HepG2 (cell line): ENCODE measurements at regions not wholly inside any gene's neighbourhood (a gene's known extent, or its start where the extent isn't known, plus 50 kb on each side); places are given as distances from the start of the nearest gene placed in this dataset.

ENCODE experiments used
- ATAC-seq: fragments of 200-7000 bp; cut with Tn5 transposase; 3 replicates; pipeline ENCODE4 v1.9.1; 2020; ENCODE audit warnings: mild to moderate bottlenecking, moderate library complexity
- BruUV-seq: library from RNA; stranded (reverse); fragments of 400-500 nt; replicated peaks from 2 replicates; lab custom pipeline; 2021; lab: Mats Ljungman, UMichigan
- CTCF ChIA-PET: fragments of 300-600 bp; formaldehyde crosslinking; extraction: SDS; loops from one replicate; lab custom pipeline; 2021; ENCODE audit warnings: low total read pairs, inconsistent platforms, low intra/inter-chr PET ratio; lab: Yijun Ruan, JAX
- POLR2A ChIA-PET: fragments of 350-600 bp; sonication (Branson Sonifier 250); formaldehyde crosslinking; loops from one replicate; lab custom pipeline; 2020; ENCODE audit warnings: antibody characterized with exemption, inconsistent platforms; lab: Yijun Ruan, JAX
- DNase-seq: peaks from one replicate; pipeline ENCODE4 v3.0.0-alpha.2; 2015; ENCODE audit warnings: low spot score
- FAIRE-seq: peaks from 3 replicates; lab custom pipeline; 2011; peaks lifted over from hg19 to GRCh38; lab: Jason Lieb, UNC
- H2AFZ ChIP-seq: one replicate; pipeline ENCODE4 v1.6.1; 2011; ENCODE audit warnings: low read length, inconsistent platforms
- H3K27ac ChIP-seq: fragments of 300-600 bp; 3 replicates; pipeline ENCODE4 v1.8.0; 2011; ENCODE audit warnings: mixed run types, mild to moderate bottlenecking, mixed read lengths, low read length, inconsistent platforms; ENCODE audit not compliant: insufficient read depth; ENCODE audit errors: extremely low read length
- H3K27me3 ChIP-seq, 2 experiments: fragments of 200-600 bp in 1 of 2; 2 replicates in 1 of 2; 3 replicates in 1 of 2; pipeline versions ENCODE4 v1.6.0 to v1.8.0; 2011; ENCODE audit warnings: low read length in 2 of 2, mild to moderate bottlenecking in 2 of 2, moderate library complexity in 2 of 2, inconsistent platforms in 1 of 2; ENCODE audit not compliant: insufficient read depth in 2 of 2, control insufficient read depth in 1 of 2
- H3K36me3 ChIP-seq, 2 experiments: fragments of 200-600 bp in 1 of 2; replicated peaks in 1 of 2; 2 replicates in 1 of 2; 3 replicates in 1 of 2; pipeline versions ENCODE4 v1.5.1 to v1.8.0; 2011; ENCODE audit warnings: low read length in 2 of 2, inconsistent platforms in 1 of 2; ENCODE audit not compliant: insufficient read depth in 2 of 2, control insufficient read depth in 1 of 2
- H3K4me1 ChIP-seq: 2 replicates; pipeline ENCODE4 v1.5.1; 2012; ENCODE audit warnings: low read length, inconsistent platforms; ENCODE audit not compliant: insufficient read depth
- H3K4me2 ChIP-seq: 2 replicates; pipeline ENCODE4 v1.6.0; 2011; ENCODE audit warnings: low read depth, low read length, inconsistent platforms
- H3K4me3 ChIP-seq, 3 experiments: fragments of 200-600 bp in 1 of 3; sonication (generic), shearing (Covaris generic) in 1 of 3; replicated peaks in 1 of 3; 2 replicates each; pipeline ENCODE4 v1.5.1; 2011 to 2016; ENCODE audit warnings: low read length in 3 of 3, inconsistent platforms in 2 of 3, low read depth in 2 of 3, mild to moderate bottlenecking in 2 of 3, control low read depth in 1 of 3, mixed read lengths in 1 of 3; ENCODE audit not compliant: insufficient read depth in 1 of 3
- H3K79me2 ChIP-seq: one replicate; pipeline ENCODE4 v1.6.1; 2011; ENCODE audit warnings: low read length, inconsistent platforms; ENCODE audit not compliant: insufficient read depth
- H3K9ac ChIP-seq: 2 replicates; pipeline ENCODE4 v1.6.0; 2011; ENCODE audit warnings: mild to moderate bottlenecking, low read depth, low read length, inconsistent platforms; ENCODE audit not compliant: insufficient read depth
- H3K9me3 ChIP-seq: 2 replicates; pipeline ENCODE4 v1.5.1; 2012; ENCODE audit warnings: mild to moderate bottlenecking, low read length
- H4K20me1 ChIP-seq: 2 replicates; pipeline ENCODE4 v1.6.0; 2011; ENCODE audit warnings: inconsistent platforms, mild to moderate bottlenecking, low read length, moderate library complexity; ENCODE audit not compliant: insufficient read depth
- FOXP4 ChIP-seq: sonication (generic); formaldehyde crosslinking; IDR thresholded peaks from 2 replicates; pipeline ENCODE4 v1.4.0; 2020; ENCODE audit warnings: missing genetic modification reagents
- NR2F1 ChIP-seq, 2 experiments: fragments of 450-650 bp in 1 of 2; formaldehyde crosslinking in 1 of 2; IDR thresholded peaks; 2 replicates each; pipeline versions ENCODE4 v1.5.0 to v1.6.1; 2016 to 2020; ENCODE audit warnings: mild to moderate bottlenecking in 1 of 2, missing compliant biosample characterization in 1 of 2, missing genetic modification reagents in 1 of 2, moderate library complexity in 1 of 2
- PATZ1 ChIP-seq: sonication (generic); formaldehyde crosslinking; IDR thresholded peaks from 2 replicates; pipeline ENCODE4 v1.4.0; 2020; ENCODE audit warnings: missing genetic modification reagents
- POLR2AphosphoS2 ChIP-seq: IDR thresholded peaks from 2 replicates; pipeline ENCODE4 v1.6.1; 2011; ENCODE audit warnings: low read depth, low read length, improper control_type of control experiment
- SP140L ChIP-seq: sonication (generic); formaldehyde crosslinking; IDR thresholded peaks from 2 replicates; pipeline ENCODE4 v1.4.0; 2020; ENCODE audit warnings: missing genetic modification reagents, borderline replicate concordance
- TFDP2 ChIP-seq: sonication (generic); formaldehyde crosslinking; IDR thresholded peaks from 2 replicates; pipeline ENCODE4 v1.4.0; 2020; ENCODE audit warnings: missing genetic modification reagents
- ZBTB3 ChIP-seq: sonication (generic); formaldehyde crosslinking; IDR thresholded peaks from 2 replicates; pipeline ENCODE4 v1.4.0; 2020; ENCODE audit warnings: low read depth, mild to moderate bottlenecking, moderate library complexity, missing genetic modification reagents, borderline replicate concordance
- ZBTB38 ChIP-seq: sonication (generic); formaldehyde crosslinking; IDR thresholded peaks from 2 replicates; pipeline ENCODE4 v1.5.1; 2020; ENCODE audit warnings: mild to moderate bottlenecking, missing genetic modification reagents
- ZNF121 ChIP-seq: sonication (generic); formaldehyde crosslinking; IDR thresholded peaks from 2 replicates; pipeline ENCODE4 v1.5.0; 2020; ENCODE audit warnings: mild to moderate bottlenecking, missing genetic modification reagents
- ZNF207 ChIP-seq: fragments of 450-650 bp; IDR thresholded peaks from 2 replicates; pipeline ENCODE4 v1.6.1; 2016; ENCODE audit warnings: antibody characterized with exemption, borderline replicate concordance
- ZNF605 ChIP-seq: sonication (generic); formaldehyde crosslinking; IDR thresholded peaks from 2 replicates; pipeline ENCODE4 v1.8.0; 2022; ENCODE audit warnings: mild to moderate bottlenecking, missing genetic modification reagents
- ZNF768 ChIP-seq: sonication (generic); formaldehyde crosslinking; IDR thresholded peaks from 2 replicates; pipeline ENCODE4 v1.4.0; 2020; ENCODE audit warnings: missing genetic modification reagents
- WGBS: methylation state at CpG from one replicate; pipeline ENCODE4 v1.1.6; 2017; ENCODE audit warnings: low lambda C conversion rate; 5-methylcytosine and 5-hydroxymethylcytosine counted together
- in situ Hi-C: cut with HindIII; loops from 2 replicates; pipeline ENCODE4 v1.10.0; 2017; ENCODE audit warnings: low pct_unique_long_range_greater_than_20kb; ENCODE audit not compliant: extremely low pct_ligation_motif_present
- intact Hi-C: fragments of 100-400 bp; cut with micrococcal nuclease; formaldehyde crosslinking; loops from one replicate; pipeline ENCODE4 v1.10.0; 2022; ENCODE audit not compliant: unreplicated experiment

GRCh38 chr11:28480406-28480805 is 372.2 kb downstream of the METTL15 start:
- in situ Hi-C loops = no loop called here
- no peak overlapping the region for H3K4me2 ChIP-seq
- H3K27ac ChIP-seq = no peak overlapping the region
- H3K9me3 ChIP-seq = no peaks in the 10 kb centered on the region
- no peak for ATAC-seq
- H2AFZ ChIP-seq = no peak overlapping the region
- no peak for FAIRE-seq
- ChIA-PET POLR2A (no interaction called here), CTCF (no interaction called here)
- no peak for TF ChIP-seq POLR2AphosphoS2
- no peak for TF ChIP-seq TFDP2
- TF ChIP-seq ZBTB38 (CRISPR knock-in tag) = no peak
- TF ChIP-seq ZNF207 = no peak
- TF ChIP-seq FOXP4 (CRISPR knock-in tag) = no peak
- H3K4me3 ChIP-seq = no peak overlapping the region
- H4K20me1 ChIP-seq = no peaks in the 10 kb centered on the region
- intact Hi-C loops = no loop called here
- WGBS = 85% methylated on average over 4 of the region's 4 CpGs
- BruUV-seq = no TSS peak
- H3K36me3 ChIP-seq = no peaks in the 10 kb centered on the region
- no peaks in the 10 kb centered on the region for H3K79me2 ChIP-seq
- H3K27me3 ChIP-seq = no peaks in the 10 kb centered on the region
- no peaks in the 10 kb centered on the region for H3K4me1 ChIP-seq
- DNase-seq = no peak
- H3K9ac ChIP-seq = no peak overlapping the region

- Histone ChIP-seq H3K79me2 (no peaks in the 10 kb centered on the region), H2AFZ (no peak overlapping the region), H3K27ac (no peak overlapping the region), H3K4me1 (no peaks in the 10 kb centered on the region), H4K20me1 (no peaks in the 10 kb centered on the region), H3K4me3 (no peak overlapping the region), H3K9me3 (no peaks in the 10 kb centered on the region), H3K36me3 (no peaks in the 10 kb centered on the region)
- no peak for DNase-seq
- CTCF ChIA-PET = no interaction called here
- in situ Hi-C loops = no loop called here
- WGBS = 57% methylated on average over 5 of the region's 5 CpGs
- TF ChIP-seq ZNF207 (no peak), PATZ1 (no peak), ZNF121 (no peak), NR2F1 (CRISPR knock-in tag; IDR thresholded peaks at IDR 0.05) (no peak), ZNF605 (CRISPR knock-in tag) (no peak), ZBTB3 (no peak), ZNF768 (CRISPR knock-in tag) (no peak), SP140L (CRISPR knock-in tag) (no peak)
- TF ChIP-seq, all 625 proteins: peak for 0
- FAIRE-seq (no peak), ATAC-seq (no peak)
- no peak overlapping the region for H3K9ac ChIP-seq
- BruUV-seq = no TSS peak
- POLR2A ChIA-PET = no interaction called here
- H3K4me2 ChIP-seq = no peak overlapping the region
- no peaks in the 10 kb centered on the region for H3K27me3 ChIP-seq
- intact Hi-C loops = no loop called here
Measured at GRCh38 chr11:28476864-28477263, 368.7 kb downstream of the METTL15 start.
